GF-D8 (cell line): ENCODE measurements at regions not wholly inside any gene's neighbourhood (a gene's known extent, or its start where the extent isn't known, plus 50 kb on each side); places are given as distances from the start of the nearest gene placed in this dataset.

Experiments used
- DNase-seq: peaks from one replicate; lab custom pipeline; 2025; lab: John Stamatoyannopoulos, UW

DNA sequence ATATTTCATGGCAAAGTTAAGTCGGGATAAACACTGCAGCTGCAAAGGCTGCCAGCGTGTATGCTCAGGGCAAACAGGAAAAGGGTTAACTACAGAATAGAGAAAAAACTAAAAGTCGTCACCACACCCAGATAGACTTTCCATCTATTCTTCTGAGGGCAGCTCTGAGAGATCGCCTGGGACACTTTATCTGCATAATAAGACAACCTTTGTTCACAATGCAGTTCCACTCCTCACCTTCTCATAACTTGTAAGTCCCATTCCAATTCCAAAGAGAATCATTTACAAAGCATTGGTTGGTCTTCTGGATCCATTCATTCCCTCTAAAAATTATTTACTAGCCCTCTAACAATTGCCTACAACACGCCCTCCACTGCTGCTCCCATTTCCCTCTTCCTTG is 437.4 kb downstream of the RND3 start:
- DNase-seq: no peak

DNA sequence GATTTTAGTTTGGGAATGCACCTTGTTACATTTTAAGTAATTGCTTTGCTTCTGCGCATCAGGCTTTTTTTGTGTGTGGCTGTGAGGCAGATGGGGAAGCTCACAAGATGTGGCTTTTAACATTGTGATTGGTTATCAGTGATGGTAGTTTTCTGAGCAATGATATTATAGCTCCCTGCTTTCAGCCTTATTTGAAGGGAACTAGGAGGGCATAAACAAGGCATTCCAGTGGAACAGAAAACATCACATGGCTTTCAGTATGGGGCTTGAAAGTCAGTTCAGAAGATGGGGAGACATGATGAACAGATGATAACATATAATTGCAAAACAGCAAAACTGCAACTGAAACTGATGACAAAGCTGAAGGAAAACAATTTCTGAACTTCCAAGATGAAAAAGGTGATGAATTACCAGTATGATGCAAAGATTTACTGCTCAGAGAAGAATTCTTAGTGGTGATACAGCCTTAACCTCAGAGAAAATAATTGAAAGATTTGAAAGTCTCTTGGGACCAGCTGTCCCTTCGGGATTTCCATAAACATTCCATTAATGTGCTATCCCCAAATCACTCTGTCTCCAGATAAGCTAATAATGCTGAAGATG is 439.7 kb downstream of the RND3 start:
- no peak for DNase-seq

- DNase-seq: no peak
Observed at GRCh38 chr2:150046810-150047209, 440.7 kb downstream of the RND3 start.

DNA sequence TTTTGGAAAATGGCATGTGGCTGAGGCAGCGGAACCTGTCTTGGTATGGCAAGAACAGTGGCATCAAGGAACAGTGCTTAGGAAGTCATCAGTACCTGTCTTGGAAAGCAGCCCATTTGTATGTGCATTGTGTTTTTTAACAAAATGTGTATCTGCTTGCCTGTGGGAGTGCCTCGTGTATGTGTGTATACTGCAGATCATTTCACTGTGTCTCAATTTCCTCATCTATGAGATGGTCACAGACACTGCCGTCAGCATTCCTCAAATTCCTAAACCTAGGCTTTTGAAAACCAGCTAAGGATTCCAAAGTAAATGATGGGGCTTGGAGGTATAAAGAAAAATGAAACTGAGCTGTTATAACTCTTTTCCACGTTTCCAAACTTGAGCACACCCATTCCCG is 441.3 kb downstream of the RND3 start:
- DNase-seq: no peak

DNA sequence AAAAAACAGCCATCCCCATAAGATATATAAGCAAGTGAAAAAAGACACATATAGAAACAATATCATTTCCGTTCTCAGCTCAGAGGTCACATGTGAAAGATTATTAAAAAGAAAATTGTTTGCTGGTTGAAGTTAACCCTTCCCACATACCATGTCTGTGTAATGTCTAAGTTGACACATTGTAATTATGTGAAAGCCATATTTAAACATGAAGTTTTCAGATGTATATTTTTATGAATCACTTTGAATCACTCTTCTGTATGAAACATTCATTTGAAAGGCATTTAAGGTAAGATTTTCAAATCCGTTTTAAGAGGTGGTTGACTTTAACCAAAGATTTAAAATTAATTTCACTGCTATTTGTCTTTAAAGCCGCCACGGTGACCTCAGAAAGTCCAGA is 441.9 kb downstream of the RND3 start:
- DNase-seq: no peak

DNA sequence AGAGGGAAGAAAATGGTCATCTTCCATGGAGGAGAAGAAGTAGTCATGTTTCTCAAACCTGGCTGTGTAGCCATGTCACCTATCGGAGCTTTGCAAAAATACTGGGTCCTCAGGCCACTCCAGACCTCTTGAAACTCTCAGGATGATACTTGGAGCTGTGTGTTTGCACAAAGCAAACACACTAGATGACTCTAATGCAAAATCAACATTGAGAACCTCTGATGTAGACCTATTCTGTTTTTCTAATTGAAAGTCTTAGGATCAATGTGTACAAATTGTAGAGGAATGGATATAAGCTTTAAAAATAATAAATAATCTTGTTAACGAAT is 444.3 kb downstream of the RND3 start:
- no peak for DNase-seq

DNA sequence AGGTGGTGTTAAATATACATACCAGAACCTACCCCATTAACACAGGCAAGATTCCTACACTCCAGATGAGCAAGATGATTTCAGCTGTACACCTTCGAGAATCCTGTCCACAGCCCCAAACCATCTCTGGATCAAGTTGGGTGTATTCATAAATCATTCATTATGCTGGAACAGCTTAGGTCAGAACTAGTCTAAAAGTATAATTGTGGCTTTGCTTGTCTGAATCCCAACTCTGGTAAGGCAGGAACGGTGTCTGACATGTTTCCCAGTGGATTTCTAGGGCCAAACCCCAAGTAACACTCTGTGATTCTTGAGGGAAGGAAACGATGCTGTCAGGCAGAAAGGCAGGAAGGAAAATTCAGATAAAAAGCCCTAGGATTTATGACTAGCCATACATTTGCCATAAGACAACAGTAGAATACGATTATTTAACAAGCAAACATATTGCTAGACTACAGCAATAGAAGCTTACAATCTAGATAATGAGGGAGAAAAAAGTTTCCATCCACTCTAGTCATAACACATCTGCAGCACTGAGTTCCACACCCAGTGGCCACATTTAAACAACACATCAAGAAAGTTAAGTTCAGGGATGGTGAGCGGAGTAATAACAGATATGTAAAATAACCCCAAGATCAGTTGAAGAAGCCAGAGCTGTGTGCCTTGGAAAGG is 444.8 kb downstream of the RND3 start:
- DNase-seq: no peak

- no peak for DNase-seq
Observed at GRCh38 chr2:150041722-150042425, 445.6 kb downstream of the RND3 start.

DNA sequence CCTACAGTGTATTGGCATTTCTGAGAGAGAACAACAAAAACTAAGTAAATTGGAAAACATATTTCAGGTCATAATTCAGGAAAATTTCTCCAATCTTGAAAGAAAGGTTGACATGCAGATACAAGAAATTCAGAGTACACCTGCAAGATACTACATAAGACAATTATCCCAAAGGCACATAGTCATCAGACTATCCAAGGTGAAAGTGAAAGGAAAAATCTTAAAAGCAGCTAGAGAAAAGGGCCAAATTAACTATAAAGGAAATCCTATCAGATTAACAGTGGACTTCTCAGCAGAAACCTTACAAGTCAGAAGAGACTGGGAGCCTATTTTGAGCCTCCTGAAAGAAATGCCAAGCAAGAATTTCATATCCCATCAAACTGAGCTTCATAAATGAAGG is 449.0 kb upstream of the MMADHC start:
- no peak for DNase-seq

GRCh38 chr2:150034665-150035064 is 447.1 kb upstream of the MMADHC start:
- no peak for DNase-seq

- DNase-seq: no peak
Observed at GRCh38 chr2:150030436-150031190, 443.0 kb upstream of the MMADHC start.

- no peak for DNase-seq
Observed at GRCh38 chr2:150028322-150028721, 440.7 kb upstream of the MMADHC start.

DNA sequence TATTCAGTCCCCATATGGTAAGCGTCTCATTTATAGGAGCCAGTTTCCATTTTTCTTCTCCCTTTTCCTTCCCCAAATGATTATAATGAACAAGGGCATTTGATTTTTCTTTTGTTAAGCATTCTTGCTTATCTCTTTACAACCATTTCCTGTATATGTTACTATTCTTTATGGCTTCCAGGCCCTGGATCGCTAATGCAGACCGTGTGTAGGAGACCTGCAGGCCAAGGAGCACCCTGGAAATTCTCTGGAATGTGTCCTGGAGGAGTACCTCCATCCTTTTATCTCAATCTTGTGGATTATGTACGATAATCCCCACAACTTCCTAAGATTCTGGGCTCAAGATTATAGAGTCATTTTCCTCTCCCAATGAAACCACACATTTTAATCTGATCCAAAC is 439.6 kb upstream of the MMADHC start:
- no peak for DNase-seq

DNA sequence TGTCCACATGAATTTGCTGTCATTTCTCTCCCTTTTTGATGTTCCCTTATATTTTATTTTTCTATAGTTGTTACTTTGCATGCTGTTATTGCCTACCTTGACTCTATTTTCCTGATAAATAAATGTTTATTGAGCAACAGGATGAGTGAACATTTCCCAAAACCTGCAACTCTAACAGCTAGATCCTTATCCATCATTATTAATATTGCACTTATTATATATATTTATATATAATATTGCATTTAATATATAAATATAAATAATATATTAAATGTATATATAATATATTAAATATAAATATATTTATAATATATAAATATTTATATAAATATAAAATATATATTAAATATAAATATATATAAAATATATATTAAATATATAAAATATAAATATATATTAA is 436.1 kb upstream of the MMADHC start:
- no peak for DNase-seq

- DNase-seq: no peak
Observed at GRCh38 chr2:150023044-150023443, 435.5 kb upstream of the MMADHC start.

- no peak for DNase-seq
Observed at GRCh38 chr2:150020937-150021673, 433.5 kb upstream of the MMADHC start.

GRCh38 chr2:150020221-150020620 is 432.6 kb upstream of the MMADHC start:
- DNase-seq: no peak

- no peak for DNase-seq
Observed at GRCh38 chr2:150019063-150019462, 431.5 kb upstream of the MMADHC start.

- DNase-seq: no peak
Observed at GRCh38 chr2:150012986-150013385, 425.4 kb upstream of the MMADHC start.

DNA sequence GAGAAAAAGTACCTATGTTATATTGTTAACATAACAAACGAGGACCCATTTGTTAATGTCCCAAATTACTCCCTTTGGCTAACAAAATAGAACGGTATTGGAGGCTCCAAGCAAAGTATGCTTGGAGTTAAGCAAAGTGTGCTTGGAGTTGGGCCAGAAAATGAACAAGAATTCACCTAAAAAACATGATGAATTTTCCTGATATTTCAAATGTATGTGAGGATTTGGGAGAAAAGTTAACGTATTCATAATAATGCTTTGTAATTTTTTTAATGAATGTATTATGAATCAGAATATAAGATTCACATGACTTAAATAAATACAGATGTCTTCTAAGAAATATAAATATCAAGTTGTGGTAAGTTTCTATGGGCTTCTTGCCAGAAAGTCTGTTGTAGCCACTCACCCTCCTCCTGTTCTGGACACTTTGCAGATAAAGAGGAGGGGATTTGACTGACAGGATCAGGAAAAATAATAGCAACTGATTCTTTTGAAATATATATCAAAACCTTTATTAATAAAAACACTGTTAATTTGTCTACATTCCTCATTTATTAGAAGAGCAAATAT is 423.7 kb upstream of the MMADHC start:
- no peak for DNase-seq

DNA sequence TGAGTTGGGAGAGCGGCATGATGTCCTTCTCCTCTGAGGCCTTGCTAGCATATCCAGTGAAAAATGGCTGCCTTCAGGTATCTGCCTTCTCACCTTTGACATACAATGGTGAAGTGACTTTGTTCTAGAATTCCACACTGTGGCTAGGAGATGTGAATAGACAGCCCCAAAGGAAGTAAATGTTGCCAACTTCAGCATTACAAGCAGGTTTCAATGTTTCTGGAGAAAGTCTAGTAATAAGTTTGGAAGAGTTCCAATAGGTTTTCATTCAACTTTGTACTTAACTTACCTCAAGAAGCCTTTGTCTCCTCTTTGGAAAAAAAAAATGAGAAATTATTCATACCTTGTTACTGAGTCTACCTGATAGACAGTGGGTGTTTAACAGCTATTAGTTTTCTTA is 421.3 kb upstream of the MMADHC start:
- no peak for DNase-seq
